ENCODE measurements at regions not wholly inside any gene's neighbourhood (a gene's known extent, or its start where the extent isn't known, plus 50 kb on each side); places are given as distances from the start of the nearest gene placed in this dataset.

GRCh38 chr6:169946971-169947370 lies 195.5 kb downstream of the ERMARD start:
- Histone ChIP-seq H3K4me3 (ENCODE audit: insufficient read depth, low read length, poor library complexity, severe bottlenecking) (no peak overlapping the region), H2AFZ (ENCODE audit: low read depth, low read length, severe bottlenecking) (no peak overlapping the region), H3K27ac (ENCODE audit: low read depth, low read length) (no peak overlapping the region), H3K9ac (ENCODE audit: low read length) (no peak overlapping the region), H3K9me2 (replicated peaks; ENCODE audit: insufficient read depth, low read length) (no peaks in the 10 kb centered on the region), H3K27me3 (ENCODE audit: low read length) (no peaks in the 10 kb centered on the region), H3K79me2 (ENCODE audit: insufficient read depth, low read length) (no peaks in the 10 kb centered on the region), H3F3A (ENCODE audit: insufficient read depth) (no peaks in the 10 kb centered on the region), H3K9me3 (ENCODE audit: insufficient read depth, low read length) (no peaks in the 10 kb centered on the region), H3K4me2 (ENCODE audit: low read depth, low read length, poor library complexity, severe bottlenecking) (no peak overlapping the region), H4K20me1 (ENCODE audit: low read depth, low read length) (no peaks in the 10 kb centered on the region), H3K36me3 (ENCODE audit: low read length) (no peaks in the 10 kb centered on the region)
- TF ChIP-seq EZH2phosphoT487 (conservative IDR thresholded peaks at IDR 0.05; ENCODE audit: low read length) (no peak), CTCF (IDR thresholded peaks at IDR 0.05; ENCODE audit: insufficient read depth, low read length, poor library complexity, severe bottlenecking) (no peak)

- H3K27ac ChIP-seq (ENCODE audit: low read depth, low read length) = no peak overlapping the region
- H3K9ac ChIP-seq (ENCODE audit: low read length) = no peak overlapping the region
- no peaks in the 10 kb centered on the region for H3K9me2 ChIP-seq (replicated peaks; ENCODE audit: insufficient read depth, low read length)
- no peak for TF ChIP-seq CTCF (IDR thresholded peaks at IDR 0.05; ENCODE audit: insufficient read depth, low read length, poor library complexity, severe bottlenecking)
- no peak for TF ChIP-seq EZH2phosphoT487 (conservative IDR thresholded peaks at IDR 0.05; ENCODE audit: low read length)
- H3K4me3 ChIP-seq (ENCODE audit: insufficient read depth, low read length, poor library complexity, severe bottlenecking) = no peak overlapping the region
- H3K36me3 ChIP-seq (ENCODE audit: low read length) = no peaks in the 10 kb centered on the region
- H3F3A ChIP-seq (ENCODE audit: insufficient read depth) = no peaks in the 10 kb centered on the region
- no peaks in the 10 kb centered on the region for H3K9me3 ChIP-seq (ENCODE audit: insufficient read depth, low read length)
- no peaks in the 10 kb centered on the region for H3K79me2 ChIP-seq (ENCODE audit: insufficient read depth, low read length)
- H3K4me2 ChIP-seq (ENCODE audit: low read depth, low read length, poor library complexity, severe bottlenecking) = no peak overlapping the region
- no peaks in the 10 kb centered on the region for H4K20me1 ChIP-seq (ENCODE audit: low read depth, low read length)
- no peaks in the 10 kb centered on the region for H3K27me3 ChIP-seq (ENCODE audit: low read length)
- no peak overlapping the region for H2AFZ ChIP-seq (ENCODE audit: low read depth, low read length, severe bottlenecking)
Measured at GRCh38 chr6:169945117-169945516, 193.7 kb downstream of the ERMARD start.

- Histone ChIP-seq H3K4me3 (ENCODE audit: insufficient read depth, low read length, poor library complexity, severe bottlenecking) (no peak overlapping the region), H3K9me2 (replicated peaks; ENCODE audit: insufficient read depth, low read length) (no peaks in the 10 kb centered on the region), H2AFZ (ENCODE audit: low read depth, low read length, severe bottlenecking) (no peak overlapping the region), H3K36me3 (ENCODE audit: low read length) (no peaks in the 10 kb centered on the region), H4K20me1 (ENCODE audit: low read depth, low read length) (no peaks in the 10 kb centered on the region), H3F3A (ENCODE audit: insufficient read depth) (no peaks in the 10 kb centered on the region), H3K9ac (ENCODE audit: low read length) (no peak overlapping the region), H3K27ac (ENCODE audit: low read depth, low read length) (no peak overlapping the region), H3K79me2 (ENCODE audit: insufficient read depth, low read length) (no peaks in the 10 kb centered on the region), H3K4me2 (ENCODE audit: low read depth, low read length, poor library complexity, severe bottlenecking) (no peak overlapping the region), H3K27me3 (ENCODE audit: low read length) (no peaks in the 10 kb centered on the region), H3K9me3 (ENCODE audit: insufficient read depth, low read length) (no peaks in the 10 kb centered on the region)
- TF ChIP-seq CTCF (IDR thresholded peaks at IDR 0.05; ENCODE audit: insufficient read depth, low read length, poor library complexity, severe bottlenecking) = no peak
Measured at GRCh38 chr6:169944415-169944814, 193.0 kb downstream of the ERMARD start.

GRCh38 chr6:169944061-169944337 lies 192.6 kb downstream of the ERMARD start:
- Histone ChIP-seq H4K20me1 (ENCODE audit: low read depth, low read length) (no peaks in the 10 kb centered on the region), H3K9ac (ENCODE audit: low read length) (no peak overlapping the region), H3K36me3 (ENCODE audit: low read length) (no peaks in the 10 kb centered on the region), H3K4me2 (ENCODE audit: low read depth, low read length, poor library complexity, severe bottlenecking) (no peak overlapping the region), H3K79me2 (ENCODE audit: insufficient read depth, low read length) (no peaks in the 10 kb centered on the region), H3K27me3 (ENCODE audit: low read length) (no peaks in the 10 kb centered on the region), H3K9me3 (ENCODE audit: insufficient read depth, low read length) (no peaks in the 10 kb centered on the region), H3K4me3 (ENCODE audit: insufficient read depth, low read length, poor library complexity, severe bottlenecking) (no peak overlapping the region), H3K27ac (ENCODE audit: low read depth, low read length) (no peak overlapping the region), H2AFZ (ENCODE audit: low read depth, low read length, severe bottlenecking) (no peak overlapping the region), H3K9me2 (replicated peaks; ENCODE audit: insufficient read depth, low read length) (no peaks in the 10 kb centered on the region), H3F3A (ENCODE audit: insufficient read depth) (no peaks in the 10 kb centered on the region)
- no peak for TF ChIP-seq EZH2phosphoT487 (conservative IDR thresholded peaks at IDR 0.05; ENCODE audit: low read length)
- no peak for TF ChIP-seq CTCF (IDR thresholded peaks at IDR 0.05; ENCODE audit: insufficient read depth, low read length, poor library complexity, severe bottlenecking)

Data from SU-DHL-6 (cell line).